Fibroblast of skin of back (primary cell): ENCODE measurements at regions not wholly inside any gene's neighbourhood (a gene's known extent, or its start where the extent isn't known, plus 50 kb on each side); places are given as distances from the start of the nearest gene placed in this dataset.
A peak's percentile ranks its signal among the peaks of the same experiment; 100 is the strongest.
"Not testable (repeated sequence)": the region's sequence is repeated elsewhere in the genome, so short reads cannot be mapped to it uniquely, and the experiment has no call there.

Experiments used
- DNase-seq: peaks from one replicate; pipeline ENCODE4 v3.0.0-alpha.2; 2013

GRCh38 chr13:109702030-109702597, 84.3 kb downstream of the IRS2 start:
- DNase-seq = not testable (repeated sequence)

GRCh38 chr13:109700176-109700575, 86.2 kb downstream of the IRS2 start:
- DNase-seq = peak; percentile 46

- DNase-seq = no peak
These were observed 86.7 kb downstream of the IRS2 start for GRCh38 chr13:109699628-109700071.

- peak; percentile 72 for DNase-seq
These were observed 87.6 kb downstream of the IRS2 start for GRCh38 chr13:109698779-109699178.

GRCh38 chr13:109697936-109698335, 88.4 kb downstream of the IRS2 start:
- no peak for DNase-seq

GRCh38 chr13:109695402-109696190, 90.8 kb downstream of the IRS2 start:
- no peak for DNase-seq

- no peak for DNase-seq
These were observed 91.4 kb downstream of the IRS2 start for GRCh38 chr13:109694972-109695371.

- no peak for DNase-seq
These were observed 93.2 kb downstream of the IRS2 start for GRCh38 chr13:109693213-109693612.

- no peak for DNase-seq
These were observed 94.7 kb downstream of the IRS2 start for GRCh38 chr13:109691689-109692088.

GRCh38 chr13:109687559-109688448, 98.6 kb downstream of the IRS2 start:
- DNase-seq = no peak

- DNase-seq = no peak
These were observed 101.2 kb downstream of the IRS2 start for GRCh38 chr13:109685203-109685602.

GRCh38 chr13:109684824-109685202, 101.6 kb downstream of the IRS2 start:
- no peak for DNase-seq

GRCh38 chr13:109684084-109684823, 102.1 kb downstream of the IRS2 start:
- DNase-seq = no peak

- DNase-seq = no peak
These were observed 103.7 kb downstream of the IRS2 start for GRCh38 chr13:109682534-109683244.

GRCh38 chr13:109680930-109681329, 105.5 kb downstream of the IRS2 start:
- DNase-seq = no peak

GRCh38 chr13:109680288-109680687, 106.1 kb downstream of the IRS2 start:
- no peak for DNase-seq

- DNase-seq = no peak
These were observed 107.9 kb downstream of the IRS2 start for GRCh38 chr13:109678459-109678858.

- DNase-seq = no peak
These were observed 109.2 kb downstream of the IRS2 start for GRCh38 chr13:109677206-109677605.

- DNase-seq = peak; percentile 27
These were observed 112.9 kb downstream of the IRS2 start for GRCh38 chr13:109673477-109673876.

- no peak for DNase-seq
These were observed 113.8 kb downstream of the IRS2 start for GRCh38 chr13:109672545-109672944.

- no peak for DNase-seq
These were observed 114.5 kb downstream of the IRS2 start for GRCh38 chr13:109671919-109672318.

- no peak for DNase-seq
These were observed 115.6 kb downstream of the IRS2 start for GRCh38 chr13:109670776-109671175.
